ENCODE measurements at regions not wholly inside any gene's neighbourhood (a gene's known extent, or its start where the extent isn't known, plus 50 kb on each side); places are given as distances from the start of the nearest gene placed in this dataset.

GRCh38 chr16:73873643-73874042 is 423.0 kb upstream of the PSMD7 start:
- Histone ChIP-seq H3K27ac (no peak overlapping the region), H3K9me3 (ENCODE audit: control insufficient read depth, low read length) (no peaks in the 10 kb centered on the region), H3K36me3 (ENCODE audit: control insufficient read depth, insufficient read depth, low read length) (no peaks in the 10 kb centered on the region), H3K4me2 (ENCODE audit: low read length) (no peak overlapping the region), H3K4me3 (ENCODE audit: low read depth, low read length) (no peak overlapping the region), H3K9ac (no peak overlapping the region), H3K79me2 (no peaks in the 10 kb centered on the region), H2AFZ (no peak overlapping the region), H3K27me3 (ENCODE audit: control insufficient read depth, insufficient read depth, low read length) (no peaks in the 10 kb centered on the region), H3K4me1 (no peaks in the 10 kb centered on the region)
- TF ChIP-seq, protein P1, sequence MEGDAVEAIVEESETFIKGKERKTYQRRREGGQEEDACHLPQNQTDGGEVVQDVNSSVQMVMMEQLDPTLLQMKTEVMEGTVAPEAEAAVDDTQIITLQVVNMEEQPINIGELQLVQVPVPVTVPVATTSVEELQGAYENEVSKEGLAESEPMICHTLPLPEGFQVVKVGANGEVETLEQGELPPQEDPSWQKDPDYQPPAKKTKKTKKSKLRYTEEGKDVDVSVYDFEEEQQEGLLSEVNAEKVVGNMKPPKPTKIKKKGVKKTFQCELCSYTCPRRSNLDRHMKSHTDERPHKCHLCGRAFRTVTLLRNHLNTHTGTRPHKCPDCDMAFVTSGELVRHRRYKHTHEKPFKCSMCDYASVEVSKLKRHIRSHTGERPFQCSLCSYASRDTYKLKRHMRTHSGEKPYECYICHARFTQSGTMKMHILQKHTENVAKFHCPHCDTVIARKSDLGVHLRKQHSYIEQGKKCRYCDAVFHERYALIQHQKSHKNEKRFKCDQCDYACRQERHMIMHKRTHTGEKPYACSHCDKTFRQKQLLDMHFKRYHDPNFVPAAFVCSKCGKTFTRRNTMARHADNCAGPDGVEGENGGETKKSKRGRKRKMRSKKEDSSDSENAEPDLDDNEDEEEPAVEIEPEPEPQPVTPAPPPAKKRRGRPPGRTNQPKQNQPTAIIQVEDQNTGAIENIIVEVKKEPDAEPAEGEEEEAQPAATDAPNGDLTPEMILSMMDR (IDR thresholded peaks at IDR 0.05), result no peak

DNA sequence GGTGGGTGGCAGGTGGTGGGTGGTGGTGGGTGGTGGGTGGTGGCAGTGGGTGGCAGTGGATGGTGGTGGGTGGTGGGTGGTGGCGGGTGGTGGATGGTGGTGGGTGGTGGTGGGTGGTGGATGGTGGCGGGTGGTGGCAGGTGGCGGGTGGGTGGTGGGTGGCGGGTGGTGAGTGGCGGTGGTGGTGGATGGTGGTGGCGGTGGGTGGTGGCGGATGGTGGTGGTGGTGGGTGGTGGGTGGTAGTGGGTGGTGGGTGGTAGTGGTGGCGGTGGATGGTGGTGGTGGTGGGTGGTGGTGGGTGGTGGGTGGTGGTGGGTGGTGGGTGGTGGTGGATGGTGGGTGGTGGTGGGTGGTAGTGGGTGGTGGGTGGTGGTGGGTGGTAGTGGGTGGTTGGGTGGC is 423.8 kb upstream of the PSMD7 start:
- no peaks in the 10 kb centered on the region for H3K9me3 ChIP-seq (ENCODE audit: control insufficient read depth, low read length)
- H3K4me3 ChIP-seq (ENCODE audit: low read depth, low read length), result no peak overlapping the region
- H3K9ac ChIP-seq, result no peak overlapping the region
- H3K79me2 ChIP-seq, result no peaks in the 10 kb centered on the region
- TF ChIP-seq, protein P1 (IDR thresholded peaks at IDR 0.05), result no peak
- no peak overlapping the region for H2AFZ ChIP-seq
- H3K4me2 ChIP-seq (ENCODE audit: low read length), result no peak overlapping the region
- H3K27ac ChIP-seq, result no peak overlapping the region
- H3K4me1 ChIP-seq, result no peaks in the 10 kb centered on the region
- no peaks in the 10 kb centered on the region for H3K36me3 ChIP-seq (ENCODE audit: control insufficient read depth, insufficient read depth, low read length)
- no peaks in the 10 kb centered on the region for H3K27me3 ChIP-seq (ENCODE audit: control insufficient read depth, insufficient read depth, low read length)

GRCh38 chr16:73871088-73871733 is 425.4 kb upstream of the PSMD7 start:
- H3K27me3 ChIP-seq (ENCODE audit: control insufficient read depth, insufficient read depth, low read length), result no peaks in the 10 kb centered on the region
- no peak overlapping the region for H3K9ac ChIP-seq
- H3K4me2 ChIP-seq (ENCODE audit: low read length), result no peak overlapping the region
- H3K79me2 ChIP-seq, result no peaks in the 10 kb centered on the region
- no peaks in the 10 kb centered on the region for H3K4me1 ChIP-seq
- no peaks in the 10 kb centered on the region for H3K36me3 ChIP-seq (ENCODE audit: control insufficient read depth, insufficient read depth, low read length)
- H3K9me3 ChIP-seq (ENCODE audit: control insufficient read depth, low read length), result no peaks in the 10 kb centered on the region
- H2AFZ ChIP-seq, result no peak overlapping the region
- TF ChIP-seq, protein P1 (IDR thresholded peaks at IDR 0.05), result no peak
- no peak overlapping the region for H3K27ac ChIP-seq
- no peak overlapping the region for H3K4me3 ChIP-seq (ENCODE audit: low read depth, low read length)

DNA sequence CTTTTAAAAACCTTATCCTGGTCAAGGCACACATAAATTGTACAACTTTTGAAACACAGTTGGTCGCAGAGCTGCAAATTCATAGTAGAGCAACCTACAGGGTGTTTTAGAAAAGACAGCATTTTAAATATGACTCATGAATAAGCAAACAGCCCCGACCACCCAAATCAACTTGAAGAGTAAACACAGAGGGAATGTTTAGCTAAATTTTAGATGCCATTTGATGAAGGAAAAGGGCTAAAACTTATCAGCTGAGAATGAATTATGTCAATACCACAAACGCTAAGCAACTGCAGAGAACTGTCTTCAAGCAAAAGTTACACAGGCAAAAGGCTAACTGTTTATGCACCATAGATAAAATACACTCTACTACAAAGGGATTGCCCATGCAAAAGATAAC is 427.5 kb upstream of the PSMD7 start:
- TF ChIP-seq, protein P1 (IDR thresholded peaks at IDR 0.05), result no peak
- no peak overlapping the region for H3K4me3 ChIP-seq (ENCODE audit: low read depth, low read length)
- H3K79me2 ChIP-seq, result no peaks in the 10 kb centered on the region
- no peaks in the 10 kb centered on the region for H3K9me3 ChIP-seq (ENCODE audit: control insufficient read depth, low read length)
- no peak overlapping the region for H3K27ac ChIP-seq
- H3K9ac ChIP-seq, result no peak overlapping the region
- H2AFZ ChIP-seq, result no peak overlapping the region
- no peak overlapping the region for H3K4me2 ChIP-seq (ENCODE audit: low read length)
- no peaks in the 10 kb centered on the region for H3K36me3 ChIP-seq (ENCODE audit: control insufficient read depth, insufficient read depth, low read length)
- no peaks in the 10 kb centered on the region for H3K4me1 ChIP-seq
- H3K27me3 ChIP-seq (ENCODE audit: control insufficient read depth, insufficient read depth, low read length), result no peaks in the 10 kb centered on the region

DNA sequence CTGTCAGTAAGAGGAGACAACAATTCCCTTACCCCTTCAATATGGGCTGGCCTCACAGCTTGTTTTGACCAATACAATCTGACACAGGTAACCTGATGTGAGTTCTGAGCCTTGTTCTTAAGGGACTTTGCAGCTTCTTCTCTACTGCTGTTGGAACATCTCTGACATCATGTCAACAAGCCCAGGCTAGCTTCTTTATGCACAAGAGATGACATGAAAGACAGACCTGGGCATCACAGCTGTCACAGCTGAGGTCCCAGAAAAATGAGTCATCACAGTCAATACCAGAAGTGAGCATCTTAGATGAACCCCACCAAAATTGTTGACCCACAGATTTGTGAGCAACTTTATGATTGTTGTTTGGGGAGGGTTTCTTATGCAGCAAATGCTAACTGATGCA is 431.7 kb upstream of the PSMD7 start:
- H3K79me2 ChIP-seq, result no peaks in the 10 kb centered on the region
- H3K4me3 ChIP-seq (ENCODE audit: low read depth, low read length), result no peak overlapping the region
- no peak overlapping the region for H3K27ac ChIP-seq
- H3K9ac ChIP-seq, result no peak overlapping the region
- H3K4me1 ChIP-seq, result no peaks in the 10 kb centered on the region
- TF ChIP-seq, protein P1 (IDR thresholded peaks at IDR 0.05), result no peak
- H3K27me3 ChIP-seq (ENCODE audit: control insufficient read depth, insufficient read depth, low read length), result no peaks in the 10 kb centered on the region
- H3K36me3 ChIP-seq (ENCODE audit: control insufficient read depth, insufficient read depth, low read length), result no peaks in the 10 kb centered on the region
- H3K4me2 ChIP-seq (ENCODE audit: low read length), result no peak overlapping the region
- no peaks in the 10 kb centered on the region for H3K9me3 ChIP-seq (ENCODE audit: control insufficient read depth, low read length)
- no peak overlapping the region for H2AFZ ChIP-seq
